GM19463 (cell line): ENCODE measurements at regions not wholly inside any gene's neighbourhood (a gene's known extent, or its start where the extent isn't known, plus 50 kb on each side); places are given as distances from the start of the nearest gene placed in this dataset.

Source experiments
- ATAC-seq: cut with Tn5 transposase; IDR thresholded peaks from one replicate; pipeline ENCODE4 v1.9.1; 2021; ENCODE audit warnings: mild to moderate bottlenecking, moderate library complexity; ENCODE audit not compliant: unreplicated experiment

DNA sequence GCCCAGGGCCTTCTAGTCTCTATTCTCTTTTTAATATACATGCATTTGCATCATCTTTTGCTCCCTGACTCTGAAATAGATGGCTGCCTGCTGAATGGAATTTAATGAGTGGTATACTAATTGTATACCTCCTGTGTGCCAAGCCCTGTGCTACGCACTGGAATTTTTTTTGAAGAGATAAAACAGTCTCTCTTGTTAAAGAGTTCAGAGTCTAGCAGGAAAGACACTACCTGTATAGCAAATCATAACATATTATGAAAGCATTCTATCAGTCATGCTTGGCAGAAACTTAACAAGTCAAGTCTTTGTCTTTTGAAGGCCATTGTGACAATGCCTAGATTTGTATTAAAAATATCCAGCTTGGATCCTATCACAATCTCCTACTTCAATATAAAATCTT lies 63.7 kb upstream of the SESN3 start:
- ATAC-seq: no peak

DNA sequence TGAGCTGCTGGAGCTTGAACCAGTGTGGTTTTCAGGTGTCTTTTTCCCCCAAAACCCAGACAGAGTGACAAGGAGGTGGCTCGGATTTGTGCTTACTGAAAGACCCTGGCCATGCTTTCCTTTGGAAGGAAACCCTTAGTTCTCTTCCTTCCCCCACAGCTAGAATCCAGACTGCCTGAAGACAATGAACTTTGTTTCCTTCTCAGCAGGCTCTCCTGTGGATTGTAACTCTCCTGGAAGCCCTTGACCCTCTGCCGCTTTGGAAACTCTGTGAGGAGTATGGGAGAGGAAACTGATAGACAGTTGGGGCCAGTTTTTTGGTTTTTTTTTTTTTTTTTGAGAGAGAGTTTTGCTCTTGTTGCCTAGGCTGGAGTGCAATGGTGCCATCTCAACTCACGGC lies 62.1 kb upstream of the SESN3 start:
- ATAC-seq: no peak

DNA sequence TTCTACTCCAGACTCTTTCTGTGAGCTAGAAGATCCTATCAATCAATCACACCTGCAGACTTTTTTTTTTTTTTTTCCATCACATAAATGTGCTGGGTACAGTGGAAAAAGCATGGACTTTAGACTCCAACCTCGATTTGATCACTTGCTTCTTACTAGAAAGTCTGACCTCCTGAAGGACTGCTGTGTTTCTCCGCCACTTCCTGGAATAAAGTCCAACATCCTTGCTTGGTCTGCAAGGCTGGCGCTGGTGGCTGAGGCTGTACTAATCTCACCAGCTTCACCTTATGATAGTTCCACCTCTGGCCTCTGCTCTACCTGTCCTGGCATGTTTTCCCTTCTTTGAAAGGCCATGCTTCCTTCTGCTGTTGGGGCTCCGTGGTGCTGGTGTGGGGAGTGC lies 60.9 kb upstream of the SESN3 start:
- no peak for ATAC-seq

DNA sequence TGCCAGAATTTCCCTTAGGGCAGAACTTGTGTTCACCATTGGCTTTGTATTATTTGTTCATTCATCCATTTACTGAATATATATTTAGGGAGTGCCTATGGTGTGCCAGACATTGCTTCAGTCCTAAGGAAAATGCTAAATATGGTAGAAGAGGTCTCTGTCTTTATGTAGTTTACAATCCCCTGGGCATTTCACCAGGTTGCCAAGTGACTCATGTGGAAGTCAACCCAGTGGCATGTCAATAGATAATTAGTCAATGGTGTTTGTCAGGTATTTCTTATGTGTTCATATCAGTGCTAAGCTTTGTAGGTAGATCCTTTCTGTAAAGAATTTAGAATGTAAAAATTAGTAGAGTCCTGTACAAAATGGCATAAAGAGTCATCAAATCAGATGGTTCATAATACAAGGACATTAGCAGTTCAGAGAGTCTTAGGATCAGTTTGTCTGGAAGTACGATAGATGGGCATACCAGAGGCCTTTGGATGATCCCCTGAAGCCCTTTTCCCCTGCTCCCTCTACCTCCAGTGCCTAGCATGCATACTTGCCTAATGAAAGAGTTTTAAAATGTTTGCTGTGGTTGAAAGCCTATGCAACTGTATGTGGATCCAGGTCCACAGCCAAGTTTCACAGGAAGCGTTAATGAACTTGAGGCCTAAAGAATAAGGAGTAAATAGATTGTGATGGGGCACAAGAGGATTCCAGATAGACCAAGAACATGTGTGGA lies 58.5 kb upstream of the SESN3 start:
- no peak for ATAC-seq

DNA sequence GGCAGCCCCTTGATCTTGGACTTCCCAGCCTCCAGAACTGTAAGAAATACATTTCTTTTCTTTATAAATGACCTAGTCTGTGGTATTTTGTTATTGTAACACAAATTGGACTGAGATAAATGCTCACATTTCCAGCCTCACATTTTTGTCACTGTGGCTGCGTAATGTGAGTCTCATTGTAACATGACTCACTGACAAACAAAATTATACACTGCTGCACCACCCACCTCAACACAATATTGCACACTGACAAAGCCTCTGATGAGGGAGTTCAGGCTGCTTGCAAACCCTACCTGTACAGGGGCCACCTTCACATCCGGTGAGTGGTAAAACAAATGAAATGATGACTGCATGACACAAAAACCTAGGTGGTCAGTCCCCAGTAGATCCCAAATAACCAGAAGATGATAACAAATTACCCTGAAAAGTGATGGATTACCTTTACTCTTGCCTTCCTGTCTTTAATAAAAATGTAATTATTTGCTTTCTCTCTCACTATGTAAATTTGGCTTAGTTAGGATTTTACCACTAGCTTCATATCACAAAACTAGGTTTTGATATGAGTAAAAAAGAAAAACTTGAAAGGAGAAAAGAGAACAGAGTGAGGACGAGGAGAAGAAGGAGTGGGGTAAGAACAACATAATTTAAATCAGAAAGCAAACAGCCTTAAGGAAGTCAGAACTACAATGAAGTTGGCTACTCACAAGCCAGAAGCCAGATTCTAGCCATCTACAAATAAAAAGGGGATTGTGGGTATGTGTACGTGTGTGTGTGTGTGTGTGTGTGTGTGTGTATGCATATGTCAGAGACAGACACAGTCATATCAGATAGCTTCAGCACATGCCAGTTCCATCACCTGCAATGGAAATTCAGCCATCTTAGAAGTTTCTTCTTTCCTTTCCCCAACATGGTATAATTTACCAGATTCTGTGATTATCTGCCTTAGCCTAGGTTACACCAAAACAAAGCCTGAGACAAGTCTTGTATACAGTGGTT lies 53.4 kb upstream of the SESN3 start:
- ATAC-seq: no peak

DNA sequence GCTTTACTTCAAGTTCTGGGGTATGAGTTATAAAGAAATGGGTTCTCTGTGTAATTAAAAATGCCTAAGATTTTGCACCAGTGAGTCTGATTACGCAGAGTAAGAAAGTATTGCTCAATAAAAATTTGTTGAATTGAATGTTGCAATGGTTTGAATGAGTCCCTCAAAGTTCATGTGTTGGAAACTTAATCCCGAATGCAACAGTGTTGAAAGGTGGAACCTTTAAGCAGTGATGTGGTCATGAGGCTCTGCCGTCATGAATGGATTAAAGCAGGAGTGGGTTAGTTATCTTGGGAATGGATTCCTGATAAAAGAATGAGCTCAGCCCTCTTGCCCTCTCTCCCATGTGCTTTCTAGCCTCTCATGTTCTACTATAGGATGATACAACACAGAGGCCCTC lies 52.6 kb upstream of the SESN3 start:
- no peak for ATAC-seq

DNA sequence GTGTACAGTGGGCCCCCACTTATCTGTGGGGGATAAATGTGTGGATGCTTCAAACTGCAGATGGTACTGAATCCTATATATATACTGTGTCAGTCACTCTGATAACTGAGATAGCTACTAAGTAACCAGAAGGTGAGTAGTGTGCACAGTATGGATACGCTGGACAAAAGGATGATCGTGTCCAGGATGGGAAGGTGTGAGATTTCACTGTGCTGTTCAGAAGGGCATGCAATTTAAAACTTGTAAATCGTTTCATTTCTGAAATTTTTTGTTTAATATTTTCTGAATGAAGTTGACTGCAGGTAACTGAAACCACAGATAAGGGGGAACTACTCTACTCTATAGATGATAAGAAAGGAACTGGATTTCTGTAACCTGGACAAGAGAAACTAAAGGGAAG lies 52.1 kb upstream of the SESN3 start:
- no peak for ATAC-seq

DNA sequence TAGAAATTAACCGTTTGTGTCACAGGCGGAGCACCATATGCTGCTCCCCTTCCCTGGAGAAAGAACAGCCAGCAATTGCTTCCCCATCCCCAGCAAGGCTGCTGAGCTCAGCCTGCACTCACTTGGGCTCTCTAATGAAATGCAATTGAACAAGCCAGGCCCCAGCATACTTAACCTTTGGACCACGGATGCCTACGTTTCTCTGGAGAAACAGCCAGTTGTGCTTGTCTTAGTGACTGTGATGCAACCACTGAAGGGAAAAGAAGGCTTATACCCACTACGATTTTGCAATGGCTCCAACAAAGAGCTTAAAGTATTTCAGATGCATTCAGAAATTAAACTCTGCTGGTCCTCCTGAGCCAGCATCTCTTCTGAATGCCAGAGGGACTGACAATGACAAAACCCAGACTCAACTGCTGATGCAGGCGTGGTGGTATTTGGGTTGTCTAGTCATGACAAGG lies 51.3 kb upstream of the SESN3 start:
- ATAC-seq: no peak
